B cell (primary cell): ENCODE measurements at regions not wholly inside any gene's neighbourhood (a gene's known extent, or its start where the extent isn't known, plus 50 kb on each side); places are given as distances from the start of the nearest gene placed in this dataset.

Source experiments
- ATAC-seq: fragments of 200-7000 bp; cut with Tn5 transposase; one replicate; pipeline ENCODE4 v1.10.0; 2021; ENCODE audit warnings: low read depth, mild to moderate bottlenecking, moderate number of reproducible peaks, moderate library complexity
- CTCF ChIA-PET: fragments of 350-600 bp; sonication (Branson Sonifier 250); formaldehyde crosslinking; loops from one replicate; lab custom pipeline; 2021; ENCODE audit warnings: antibody characterized with exemption, inconsistent platforms; lab: Charles Lee
- POLR2A ChIA-PET: fragments of 350-600 bp; sonication (Branson Sonifier 250); formaldehyde crosslinking; loops from one replicate; lab custom pipeline; 2021; ENCODE audit warnings: antibody characterized with exemption; lab: Charles Lee
- DNase-seq: peaks from one replicate; pipeline ENCODE4 v3.0.0; 2013
- H2AFZ ChIP-seq: 2 replicates; pipeline ENCODE4 v1.6.1; 2012; ENCODE audit warnings: mild to moderate bottlenecking, low read depth, low read length; ENCODE audit not compliant: insufficient read depth, poor library complexity, severe bottlenecking
- H3K27ac ChIP-seq, 2 donors: 1 replicate in 1 of 2; 2 replicates in 1 of 2; pipeline ENCODE4 v1.5.1; 2012 to 2013; ENCODE audit warnings: low read length in 2 of 2, mild to moderate bottlenecking in 2 of 2, moderate library complexity in 1 of 2
- H3K27me3 ChIP-seq, 4 experiments: fragments of 200-600 bp in 1 of 4; sonication (generic) in 1 of 4; replicated peaks in 1 of 4; 1 replicate in 2 of 4; 2 replicates in 2 of 4; pipeline versions ENCODE4 v1.6.1 to v1.7.0; 2013 to 2016; ENCODE audit warnings: low read length in 3 of 4, mild to moderate bottlenecking in 2 of 4, mixed read lengths in 1 of 4, moderate library complexity in 1 of 4; ENCODE audit not compliant: insufficient read depth in 4 of 4, control insufficient read depth in 3 of 4; ENCODE audit errors: control extremely low read depth in 1 of 4
- H3K36me3 ChIP-seq, 2 experiments: replicated peaks in 1 of 2; 1 replicate in 1 of 2; 2 replicates in 1 of 2; pipeline versions ENCODE4 v1.6.1 to v1.7.1; 2013; ENCODE audit warnings: low read length in 1 of 2; ENCODE audit not compliant: insufficient read depth in 2 of 2, control insufficient read depth in 1 of 2; ENCODE audit errors: control extremely low read depth in 1 of 2, extremely low read depth in 1 of 2
- H3K4me1 ChIP-seq, 2 donors: fragments of 200-600 bp in 1 of 2; sonication (generic) in 1 of 2; 1 replicate in 1 of 2; 2 replicates in 1 of 2; pipeline versions ENCODE4 v1.5.1 to v1.6.1; 2013 to 2017; ENCODE audit warnings: low read length in 2 of 2; ENCODE audit not compliant: control insufficient read depth in 2 of 2, insufficient read depth in 2 of 2
- H3K4me2 ChIP-seq: replicated peaks from 2 replicates; pipeline ENCODE3; 2012; ENCODE audit warnings: mild to moderate bottlenecking, low read depth, low read length; ENCODE audit not compliant: poor library complexity, severe bottlenecking
- H3K4me3 ChIP-seq, 5 experiments: fragments of 200-600 bp in 1 of 5; sonication (generic) in 1 of 5; 1 replicate in 3 of 5; 2 replicates in 2 of 5; pipeline versions ENCODE4 v1.5.1 to v1.7.0; 2011 to 2016; ENCODE audit warnings: low read length in 4 of 5, mild to moderate bottlenecking in 4 of 5, low read depth in 2 of 5, control low read depth in 1 of 5, moderate library complexity in 1 of 5; ENCODE audit not compliant: insufficient read depth in 1 of 5; ENCODE audit errors: control extremely low read depth in 1 of 5, extremely low read depth in 1 of 5
- H3K79me2 ChIP-seq: fragments of 200-600 bp; sonication (generic); one replicate; pipeline ENCODE4 v1.6.0; 2016; ENCODE audit warnings: low read length; ENCODE audit not compliant: control insufficient read depth, insufficient read depth
- H3K9ac ChIP-seq: fragments of 200-600 bp; sonication (generic); 2 replicates; pipeline ENCODE4 v1.6.1; 2017; ENCODE audit warnings: mild to moderate bottlenecking, low read length, moderate library complexity
- H3K9me3 ChIP-seq, 3 donors: one replicate each; pipeline versions ENCODE4 v1.6.1 to v1.7.1; 2013; ENCODE audit warnings: low read length in 2 of 3; ENCODE audit not compliant: control insufficient read depth in 2 of 3, insufficient read depth in 1 of 3; ENCODE audit errors: control extremely low read depth in 1 of 3
- H4K20me1 ChIP-seq: 2 replicates; pipeline ENCODE4 v1.6.0; 2012; ENCODE audit warnings: mild to moderate bottlenecking, low read length; ENCODE audit not compliant: insufficient read depth, control insufficient read depth, poor library complexity, severe bottlenecking
- H3K27ac Mint-ChIP-seq: one replicate; pipeline ENCODE4 v1.8.0; 2021; ENCODE audit warnings: mixed read lengths
- H3K27me3 Mint-ChIP-seq: one replicate; pipeline ENCODE4 v1.8.0; 2021; ENCODE audit warnings: mixed read lengths
- H3K4me1 Mint-ChIP-seq: one replicate; pipeline ENCODE4 v1.8.0; 2021; ENCODE audit warnings: mixed read lengths
- H3K4me3 Mint-ChIP-seq: one replicate; pipeline ENCODE4 v1.8.0; 2021; ENCODE audit warnings: mixed read lengths
- H3K9me3 Mint-ChIP-seq: one replicate; pipeline ENCODE4 v1.8.0; 2022; ENCODE audit warnings: mixed read lengths; ENCODE audit not compliant: insufficient read depth
- EZH2 ChIP-seq: IDR thresholded peaks from 2 replicates; pipeline ENCODE4 v1.6.1; 2012; ENCODE audit warnings: borderline replicate concordance, low read depth, mild to moderate bottlenecking, moderate library complexity, low read length; ENCODE audit not compliant: insufficient read depth, poor library complexity, severe bottlenecking
- WGBS: methylation state at CpG from one replicate; pipeline ENCODE4 v1.1.5; 2013; ENCODE audit warnings: missing lambda C conversion rate; ENCODE audit not compliant: insufficient coverage; 5-methylcytosine and 5-hydroxymethylcytosine counted together
- intact Hi-C: fragments of 100-400 bp; cut with micrococcal nuclease; formaldehyde crosslinking; loops from one replicate; pipeline ENCODE4 v1.10.0; 2022
- TF ChIP-seq, protein P1 (sequence below): fragments of 200-600 bp; IDR thresholded peaks from one replicate; pipeline ENCODE4 v1.8.0; 2022; ENCODE audit warnings: antibody characterized with exemption, mild to moderate bottlenecking

DNA sequence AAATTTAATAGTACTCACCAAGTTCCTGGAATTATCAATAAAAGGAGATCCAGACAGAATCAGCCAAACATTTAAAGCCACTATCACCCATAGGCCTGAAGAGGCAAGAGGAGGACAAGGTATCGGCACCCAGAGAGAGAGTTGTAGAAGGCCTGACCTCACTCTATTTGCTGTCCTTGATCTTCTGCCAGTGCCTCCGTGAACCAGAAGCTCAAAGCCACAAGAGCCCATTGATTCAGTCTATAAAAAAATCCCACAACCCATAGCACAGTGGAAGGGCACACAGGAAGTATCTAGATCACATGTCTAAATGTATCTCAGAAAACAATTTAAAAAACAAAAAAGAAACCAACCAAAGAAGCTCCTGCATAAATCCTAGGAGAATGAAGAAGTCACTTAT lies 68.6 kb upstream of the FAM174B start:
- Histone ChIP-seq H3K9me3 (no peaks in the 10 kb centered on the region), H3K27me3 (peaks cover 0 to under 1% (median 0%) of the 10 kb centered on the region in 4 experiments), H3K4me2 (no peak overlapping the region), H3K79me2 (no peaks in the 10 kb centered on the region), H3K4me1 (peaks cover 0 to 3% of the 10 kb centered on the region in 2 donors), H3K27ac (no peak overlapping the region), H3K36me3 (no peaks in the 10 kb centered on the region), H3K9ac (no peak overlapping the region), H2AFZ (no peak overlapping the region), H4K20me1 (no peaks in the 10 kb centered on the region), H3K4me3 (no peak overlapping the region)
- Mint-ChIP-seq H3K27me3 (peaks cover 28% of the 10 kb centered on the region), H3K4me1 (peaks cover 3% of the 10 kb centered on the region), H3K9me3 (peaks cover 9% of the 10 kb centered on the region), H3K4me3 (no peak overlapping the region), H3K27ac (no peak overlapping the region)
- TF ChIP-seq, protein P1, sequence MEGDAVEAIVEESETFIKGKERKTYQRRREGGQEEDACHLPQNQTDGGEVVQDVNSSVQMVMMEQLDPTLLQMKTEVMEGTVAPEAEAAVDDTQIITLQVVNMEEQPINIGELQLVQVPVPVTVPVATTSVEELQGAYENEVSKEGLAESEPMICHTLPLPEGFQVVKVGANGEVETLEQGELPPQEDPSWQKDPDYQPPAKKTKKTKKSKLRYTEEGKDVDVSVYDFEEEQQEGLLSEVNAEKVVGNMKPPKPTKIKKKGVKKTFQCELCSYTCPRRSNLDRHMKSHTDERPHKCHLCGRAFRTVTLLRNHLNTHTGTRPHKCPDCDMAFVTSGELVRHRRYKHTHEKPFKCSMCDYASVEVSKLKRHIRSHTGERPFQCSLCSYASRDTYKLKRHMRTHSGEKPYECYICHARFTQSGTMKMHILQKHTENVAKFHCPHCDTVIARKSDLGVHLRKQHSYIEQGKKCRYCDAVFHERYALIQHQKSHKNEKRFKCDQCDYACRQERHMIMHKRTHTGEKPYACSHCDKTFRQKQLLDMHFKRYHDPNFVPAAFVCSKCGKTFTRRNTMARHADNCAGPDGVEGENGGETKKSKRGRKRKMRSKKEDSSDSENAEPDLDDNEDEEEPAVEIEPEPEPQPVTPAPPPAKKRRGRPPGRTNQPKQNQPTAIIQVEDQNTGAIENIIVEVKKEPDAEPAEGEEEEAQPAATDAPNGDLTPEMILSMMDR: no peak
- TF ChIP-seq EZH2: no peak
- intact Hi-C loops: no loop called here
- DNase-seq: no peak
- ChIA-PET POLR2A (no interaction called here), CTCF (interaction anchor here (1.2 kb wide), 1 partner anchor 9 kb away, joined by 4 read pairs; no protein-coding TSS in a partner anchor)
- ATAC-seq: no peak
- 88% methylated on average over 1 of the region's 2 CpGs for WGBS

DNA sequence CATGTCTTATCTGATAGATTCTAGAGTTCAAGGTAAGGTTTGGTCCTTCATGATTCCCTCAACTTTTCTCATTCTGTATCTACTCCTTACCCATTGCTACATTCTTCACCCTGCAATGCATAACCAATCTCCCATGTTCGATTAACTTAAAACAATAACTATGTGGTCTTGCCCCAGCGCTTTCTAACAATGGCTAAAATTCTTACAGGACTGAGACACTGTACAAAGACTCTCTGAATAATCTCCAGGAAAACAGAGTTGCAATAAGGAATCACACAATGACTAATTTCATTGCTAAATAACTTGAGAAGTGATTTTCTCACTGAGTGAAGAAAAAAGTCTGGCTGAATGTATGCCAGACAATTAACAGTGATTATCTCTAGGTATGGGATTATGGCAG lies 69.6 kb upstream of the FAM174B start:
- Histone ChIP-seq H4K20me1 (no peaks in the 10 kb centered on the region), H3K4me3 (no peak overlapping the region), H3K4me2 (no peak overlapping the region), H3K9me3 (no peaks in the 10 kb centered on the region), H3K27ac (no peak overlapping the region), H3K9ac (no peak overlapping the region), H2AFZ (no peak overlapping the region), H3K79me2 (no peaks in the 10 kb centered on the region), H3K27me3 (no peaks in the 10 kb centered on the region), H3K4me1 (peaks cover 0 to 3% of the 10 kb centered on the region in 2 donors), H3K36me3 (no peaks in the 10 kb centered on the region)
- H3K27ac Mint-ChIP-seq: no peak overlapping the region
- POLR2A ChIA-PET: no interaction called here
- H3K4me1 Mint-ChIP-seq: peaks cover 3% of the 10 kb centered on the region
- intact Hi-C loops: no loop called here
- ATAC-seq (no peak), DNase-seq (no peak)
- H3K9me3 Mint-ChIP-seq: peaks cover 4% of the 10 kb centered on the region
- no peak for TF ChIP-seq EZH2
- TF ChIP-seq, protein P1: no peak
- CTCF ChIA-PET: no interaction called here
- WGBS: 100% methylated on average over 1 of the region's 2 CpGs
- H3K27me3 Mint-ChIP-seq: peaks cover 21% of the 10 kb centered on the region
- H3K4me3 Mint-ChIP-seq: no peak overlapping the region
